HFF-Myc (cell line): ENCODE measurements at regions not wholly inside any gene's neighbourhood (a gene's known extent, or its start where the extent isn't known, plus 50 kb on each side); places are given as distances from the start of the nearest gene placed in this dataset.

Source experiments
- DNase-seq: peaks from one replicate; pipeline ENCODE4 v3.0.0-alpha.2; 2011; ENCODE audit warnings: low read depth; ENCODE audit errors: extremely low read depth
- H3K4me3 ChIP-seq: replicated peaks from 2 replicates; pipeline ENCODE4 v1.5.1; 2011; ENCODE audit warnings: low read depth, mild to moderate bottlenecking, control low read depth, low read length
- CTCF ChIP-seq: IDR thresholded peaks from 2 replicates; pipeline ENCODE4 v1.5.1; 2012; ENCODE audit warnings: mild to moderate bottlenecking, low read depth, low read length, control low read depth; ENCODE audit errors: missing control alignments

GRCh38 chr2:239516286-239516953 lies 115.6 kb upstream of the HDAC4 start:
- no peak overlapping the region for H3K4me3 ChIP-seq
- no peak for DNase-seq
- no peak for TF ChIP-seq CTCF

GRCh38 chr2:239514754-239515530 lies 114.1 kb upstream of the HDAC4 start:
- DNase-seq, result no peak
- no peak for TF ChIP-seq CTCF
- no peak overlapping the region for H3K4me3 ChIP-seq

- no peak overlapping the region for H3K4me3 ChIP-seq
- no peak for TF ChIP-seq CTCF
- DNase-seq, result no peak
These were observed 111.2 kb upstream of the HDAC4 start for GRCh38 chr2:239512054-239512453.

GRCh38 chr2:239509373-239510143 lies 108.7 kb upstream of the HDAC4 start:
- no peak overlapping the region for H3K4me3 ChIP-seq
- no peak for DNase-seq
- TF ChIP-seq CTCF, result no peak

- DNase-seq, result no peak
- no peak for TF ChIP-seq CTCF
- no peak overlapping the region for H3K4me3 ChIP-seq
These were observed 107.4 kb upstream of the HDAC4 start for GRCh38 chr2:239508261-239508660.

- TF ChIP-seq CTCF, result no peak
- H3K4me3 ChIP-seq, result no peak overlapping the region
- no peak for DNase-seq
These were observed 106.9 kb upstream of the HDAC4 start for GRCh38 chr2:239507576-239508258.
